ENCODE measurements at regions not wholly inside any gene's neighbourhood (a gene's known extent, or its start where the extent isn't known, plus 50 kb on each side); places are given as distances from the start of the nearest gene placed in this dataset.

- H3K9me3 Mint-ChIP-seq (ENCODE audit: low read depth): no peaks in the 10 kb centered on the region
- H3K36me3 Mint-ChIP-seq (ENCODE audit: low read depth): no peaks in the 10 kb centered on the region
- peaks cover 19% of the 10 kb centered on the region for H3K27me3 Mint-ChIP-seq (ENCODE audit: low read depth)
- no peak overlapping the region for H3K4me3 Mint-ChIP-seq (ENCODE audit: unreplicated experiment)
- no peak overlapping the region for H3K27ac Mint-ChIP-seq (ENCODE audit: unreplicated experiment)
- no peak for DNase-seq (ENCODE audit: low spot score)
- TF ChIP-seq, protein P1, sequence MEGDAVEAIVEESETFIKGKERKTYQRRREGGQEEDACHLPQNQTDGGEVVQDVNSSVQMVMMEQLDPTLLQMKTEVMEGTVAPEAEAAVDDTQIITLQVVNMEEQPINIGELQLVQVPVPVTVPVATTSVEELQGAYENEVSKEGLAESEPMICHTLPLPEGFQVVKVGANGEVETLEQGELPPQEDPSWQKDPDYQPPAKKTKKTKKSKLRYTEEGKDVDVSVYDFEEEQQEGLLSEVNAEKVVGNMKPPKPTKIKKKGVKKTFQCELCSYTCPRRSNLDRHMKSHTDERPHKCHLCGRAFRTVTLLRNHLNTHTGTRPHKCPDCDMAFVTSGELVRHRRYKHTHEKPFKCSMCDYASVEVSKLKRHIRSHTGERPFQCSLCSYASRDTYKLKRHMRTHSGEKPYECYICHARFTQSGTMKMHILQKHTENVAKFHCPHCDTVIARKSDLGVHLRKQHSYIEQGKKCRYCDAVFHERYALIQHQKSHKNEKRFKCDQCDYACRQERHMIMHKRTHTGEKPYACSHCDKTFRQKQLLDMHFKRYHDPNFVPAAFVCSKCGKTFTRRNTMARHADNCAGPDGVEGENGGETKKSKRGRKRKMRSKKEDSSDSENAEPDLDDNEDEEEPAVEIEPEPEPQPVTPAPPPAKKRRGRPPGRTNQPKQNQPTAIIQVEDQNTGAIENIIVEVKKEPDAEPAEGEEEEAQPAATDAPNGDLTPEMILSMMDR (IDR thresholded peaks at IDR 0.05): no peak
- H3K4me1 Mint-ChIP-seq (ENCODE audit: low read depth): no peaks in the 10 kb centered on the region
Observed at GRCh38 chr5:86866036-86866435, 248.3 kb downstream of the COX7C start.

DNA sequence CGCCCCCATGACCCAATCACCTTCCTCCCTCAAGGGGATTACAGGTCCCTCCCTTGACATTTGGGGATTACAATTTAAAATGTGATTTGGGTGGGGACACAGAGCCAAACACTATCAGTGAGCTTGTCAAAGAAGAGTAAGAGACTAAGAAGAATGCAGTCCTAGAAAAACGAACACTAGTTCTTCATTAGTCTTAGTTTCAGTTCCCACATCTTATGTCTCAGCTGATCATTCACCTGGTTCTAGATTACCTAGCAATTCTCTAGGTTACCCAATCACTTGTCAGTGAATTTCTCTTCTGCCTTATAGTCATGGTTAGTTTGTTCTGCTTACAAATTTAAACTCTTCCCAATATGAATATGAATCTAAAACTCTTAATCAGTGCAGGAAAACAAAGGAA, 251.5 kb downstream of the COX7C start:
- TF ChIP-seq, protein P1 (IDR thresholded peaks at IDR 0.05): no peak
- no peak overlapping the region for H3K4me3 Mint-ChIP-seq (ENCODE audit: unreplicated experiment)

DNA sequence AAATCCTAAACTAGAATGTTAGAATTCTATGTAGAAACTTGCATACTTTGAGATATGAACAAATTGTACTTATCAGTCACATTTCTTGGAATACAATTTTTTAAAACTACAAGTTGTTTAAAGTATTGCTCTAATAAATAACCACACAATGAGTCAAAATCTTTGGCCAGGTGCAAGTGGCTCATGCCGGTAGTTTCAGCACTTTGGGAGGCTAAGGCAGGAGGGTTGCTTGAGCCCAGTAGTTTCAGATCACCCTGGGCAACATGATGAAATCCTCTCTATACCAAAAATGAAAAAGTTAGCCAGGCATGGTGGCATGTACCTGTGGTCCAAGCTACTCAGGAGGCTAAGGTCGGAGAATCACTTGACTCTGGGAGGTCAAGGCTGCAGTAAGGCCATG, 257.8 kb downstream of the COX7C start:
- Mint-ChIP-seq H3K4me3 (ENCODE audit: unreplicated experiment) (no peak overlapping the region), H3K4me1 (ENCODE audit: low read depth) (no peaks in the 10 kb centered on the region), H3K27me3 (ENCODE audit: low read depth) (peaks cover 14% of the 10 kb centered on the region), H3K36me3 (ENCODE audit: low read depth) (no peaks in the 10 kb centered on the region), H3K27ac (ENCODE audit: unreplicated experiment) (no peak overlapping the region), H3K9me3 (ENCODE audit: low read depth) (no peaks in the 10 kb centered on the region)
- TF ChIP-seq, protein P1 (IDR thresholded peaks at IDR 0.05): no peak
- no peak for DNase-seq (ENCODE audit: low spot score)

More for the DNA sequence above, 251.5 kb downstream of the COX7C start:
- H3K27me3 Mint-ChIP-seq (ENCODE audit: low read depth): peaks cover 19% of the 10 kb centered on the region
- no peak overlapping the region for H3K27ac Mint-ChIP-seq (ENCODE audit: unreplicated experiment)
- no peaks in the 10 kb centered on the region for H3K36me3 Mint-ChIP-seq (ENCODE audit: low read depth)
- H3K4me1 Mint-ChIP-seq (ENCODE audit: low read depth): no peaks in the 10 kb centered on the region
- no peaks in the 10 kb centered on the region for H3K9me3 Mint-ChIP-seq (ENCODE audit: low read depth)
- DNase-seq (ENCODE audit: low spot score): no peak

- peaks cover 10% of the 10 kb centered on the region for H3K27me3 Mint-ChIP-seq (ENCODE audit: low read depth)
- DNase-seq (ENCODE audit: low spot score): no peak
Observed at GRCh38 chr5:86878250-86878649, 260.5 kb downstream of the COX7C start.

DNA sequence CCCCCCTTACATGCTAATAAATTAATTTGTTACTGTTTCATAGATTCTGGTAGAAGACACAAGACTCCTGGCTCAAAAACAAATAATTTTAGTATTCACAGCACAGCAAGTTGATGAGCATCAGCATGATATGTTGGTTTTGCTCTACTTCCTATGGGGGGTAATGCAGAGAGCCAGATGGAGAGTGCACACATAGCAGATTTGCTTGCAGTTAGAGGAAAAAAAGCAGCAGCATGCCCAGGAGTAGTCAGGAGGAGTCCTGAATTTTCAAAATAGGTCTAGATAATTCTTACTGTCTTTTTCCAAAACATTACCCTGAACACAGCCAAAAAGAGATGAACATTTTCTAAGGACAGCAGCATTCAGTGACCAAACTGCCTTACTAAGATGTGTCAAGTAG, 261.3 kb downstream of the COX7C start:
- Mint-ChIP-seq H3K9me3 (ENCODE audit: low read depth) (no peaks in the 10 kb centered on the region), H3K4me1 (ENCODE audit: low read depth) (no peaks in the 10 kb centered on the region), H3K4me3 (ENCODE audit: unreplicated experiment) (no peak overlapping the region), H3K36me3 (ENCODE audit: low read depth) (no peaks in the 10 kb centered on the region), H3K27me3 (ENCODE audit: low read depth) (peaks cover 10% of the 10 kb centered on the region), H3K27ac (ENCODE audit: unreplicated experiment) (no peak overlapping the region)
- TF ChIP-seq, protein P1 (IDR thresholded peaks at IDR 0.05): no peak
- no peak for DNase-seq (ENCODE audit: low spot score)

More at GRCh38 chr5:86878250-86878649, 260.5 kb downstream of the COX7C start:
- H3K36me3 Mint-ChIP-seq (ENCODE audit: low read depth): no peaks in the 10 kb centered on the region
- no peak overlapping the region for H3K27ac Mint-ChIP-seq (ENCODE audit: unreplicated experiment)
- no peak overlapping the region for H3K4me3 Mint-ChIP-seq (ENCODE audit: unreplicated experiment)
- H3K4me1 Mint-ChIP-seq (ENCODE audit: low read depth): no peaks in the 10 kb centered on the region
- TF ChIP-seq, protein P1 (IDR thresholded peaks at IDR 0.05): no peak
- no peaks in the 10 kb centered on the region for H3K9me3 Mint-ChIP-seq (ENCODE audit: low read depth)

Measured in chondrocyte (in vitro differentiated cells).